Trophoblast cell (in vitro differentiated cells and primary cell): ENCODE measurements at regions not wholly inside any gene's neighbourhood (a gene's known extent, or its start where the extent isn't known, plus 50 kb on each side); places are given as distances from the start of the nearest gene placed in this dataset.

Experiments
- DNase-seq, 2 donors: peaks; one replicate each; pipeline ENCODE4 v3.0.0-alpha.2; 2016
- H2AFZ ChIP-seq: 2 replicates; pipeline ENCODE4 v1.6.1; 2013; ENCODE audit warnings: low read length, moderate library complexity, mild to moderate bottlenecking; ENCODE audit not compliant: insufficient read depth, poor library complexity
- H2AK5ac ChIP-seq: 2 replicates; pipeline ENCODE4 v1.6.1; 2013; ENCODE audit warnings: mild to moderate bottlenecking, low read length
- H2BK120ac ChIP-seq: 2 replicates; pipeline ENCODE4 v1.6.1; 2013; ENCODE audit warnings: low read length, mild to moderate bottlenecking, moderate library complexity; ENCODE audit not compliant: insufficient read depth, poor library complexity
- H2BK12ac ChIP-seq: 2 replicates; pipeline ENCODE4 v1.6.1; 2013; ENCODE audit warnings: mild to moderate bottlenecking, low read length, moderate library complexity
- H2BK5ac ChIP-seq: 2 replicates; pipeline ENCODE4 v1.6.1; 2013; ENCODE audit warnings: low read length, low read depth, moderate library complexity, mild to moderate bottlenecking; ENCODE audit not compliant: poor library complexity
- H3K14ac ChIP-seq: 2 replicates; pipeline ENCODE4 v1.6.1; 2013; ENCODE audit warnings: mild to moderate bottlenecking, low read length
- H3K18ac ChIP-seq: 2 replicates; pipeline ENCODE4 v1.6.1; 2013; ENCODE audit warnings: mild to moderate bottlenecking, low read length
- H3K23ac ChIP-seq: 2 replicates; pipeline ENCODE4 v1.6.1; 2013; ENCODE audit warnings: low read length
- H3K27ac ChIP-seq: 2 replicates; pipeline ENCODE4 v1.5.1; 2013; ENCODE audit warnings: low read depth, mild to moderate bottlenecking, inconsistent platforms, low read length, moderate library complexity
- H3K27me3 ChIP-seq: 2 replicates; pipeline ENCODE4 v1.6.1; 2013; ENCODE audit warnings: inconsistent platforms, mild to moderate bottlenecking, low read length, moderate library complexity; ENCODE audit not compliant: insufficient read depth
- H3K36me3 ChIP-seq, 2 experiments: 1 replicate in 1 of 2; 2 replicates in 1 of 2; pipeline ENCODE4 v1.6.1; 2013; ENCODE audit warnings: low read length in 2 of 2, mild to moderate bottlenecking in 2 of 2, moderate library complexity in 1 of 2; ENCODE audit not compliant: insufficient read depth in 2 of 2, control insufficient read depth in 1 of 2
- H3K4ac ChIP-seq: 2 replicates; pipeline ENCODE4 v1.6.1; 2013; ENCODE audit warnings: low read depth, mild to moderate bottlenecking, low read length, moderate library complexity
- H3K4me1 ChIP-seq, 2 experiments: 1 replicate in 1 of 2; 2 replicates in 1 of 2; pipeline ENCODE4 v1.6.1; 2013; ENCODE audit warnings: low read length in 2 of 2, mild to moderate bottlenecking in 2 of 2, moderate library complexity in 1 of 2; ENCODE audit not compliant: insufficient read depth in 2 of 2, control insufficient read depth in 1 of 2
- H3K4me2 ChIP-seq: 2 replicates; pipeline ENCODE4 v1.6.1; 2013; ENCODE audit warnings: inconsistent platforms, mild to moderate bottlenecking, low read length, moderate library complexity
- H3K4me3 ChIP-seq: 2 replicates; pipeline ENCODE4 v1.5.1; 2013; ENCODE audit warnings: mild to moderate bottlenecking, low read depth, low read length, inconsistent platforms
- H3K79me1 ChIP-seq: one replicate; pipeline ENCODE4 v1.6.1; 2013; ENCODE audit warnings: low read length
- H3K79me2 ChIP-seq: 2 replicates; pipeline ENCODE4 v1.6.1; 2013; ENCODE audit warnings: low read length, mild to moderate bottlenecking; ENCODE audit not compliant: control insufficient read depth, insufficient read depth, poor library complexity
- H3K9ac ChIP-seq: 2 replicates; pipeline ENCODE4 v1.6.1; 2013; ENCODE audit warnings: mild to moderate bottlenecking, low read length
- H3K9me3 ChIP-seq: 2 replicates; pipeline ENCODE4 v1.6.1; 2013; ENCODE audit warnings: low read depth, mild to moderate bottlenecking, control low read depth, inconsistent platforms, low read length; ENCODE audit not compliant: insufficient read depth
- H4K12ac ChIP-seq: 2 replicates; pipeline ENCODE4 v1.6.1; 2013; ENCODE audit warnings: low read depth, mild to moderate bottlenecking, low read length, moderate library complexity
- H4K8ac ChIP-seq: 2 replicates; pipeline ENCODE4 v1.6.1; 2013; ENCODE audit warnings: low read depth, mild to moderate bottlenecking, low read length, moderate library complexity
- H4K91ac ChIP-seq: one replicate; pipeline ENCODE4 v1.6.1; 2013; ENCODE audit warnings: low read depth, mild to moderate bottlenecking, low read length, moderate library complexity
- WGBS: extraction: QIAGEN DNeasy Blood & Tissue Kit; methylation state at CpG from one replicate; pipeline ENCODE4 v1.1.7; 2013; ENCODE audit warnings: missing lambda C conversion rate; ENCODE audit not compliant: insufficient read length, insufficient coverage; ENCODE audit errors: extremely low coverage; 5-methylcytosine and 5-hydroxymethylcytosine counted together

- no peak overlapping the region for H3K18ac ChIP-seq
- H4K91ac ChIP-seq = no peak overlapping the region
- H4K8ac ChIP-seq = no peak overlapping the region
- no peak overlapping the region for H3K23ac ChIP-seq
- peaks cover 2 to 3% of the 10 kb centered on the region in 2 experiments for H3K4me1 ChIP-seq
- no CpG with 5 or more reads among the region's 3 CpGs for WGBS
- H3K27ac ChIP-seq = no peak overlapping the region
- H3K14ac ChIP-seq = no peak overlapping the region
- H2AFZ ChIP-seq = no peak overlapping the region
- H3K4me3 ChIP-seq = no peak overlapping the region
- H2BK120ac ChIP-seq = no peak overlapping the region
- H2BK12ac ChIP-seq = no peak overlapping the region
- H3K4ac ChIP-seq = no peak overlapping the region
- no peak overlapping the region for H2BK5ac ChIP-seq
- no peak for DNase-seq
- peaks cover 6% of the 10 kb centered on the region for H3K79me1 ChIP-seq
- no peaks in the 10 kb centered on the region for H3K9me3 ChIP-seq
- no peaks in the 10 kb centered on the region for H3K79me2 ChIP-seq
- H3K36me3 ChIP-seq = no peaks in the 10 kb centered on the region
- no peak overlapping the region for H2AK5ac ChIP-seq
- H3K4me2 ChIP-seq = no peak overlapping the region
- no peak overlapping the region for H4K12ac ChIP-seq
- H3K27me3 ChIP-seq = no peaks in the 10 kb centered on the region
- no peak overlapping the region for H3K9ac ChIP-seq
Observed at GRCh38 chr4:128663325-128663724, 146.2 kb upstream of the JADE1 start.

- no peak for DNase-seq
- H3K4me1 ChIP-seq = peaks cover 2 to 3% of the 10 kb centered on the region in 2 experiments
- no peak overlapping the region for H2BK5ac ChIP-seq
- H3K14ac ChIP-seq = no peak overlapping the region
- no peak overlapping the region for H3K4ac ChIP-seq
- no CpG with 5 or more reads among the region's 6 CpGs for WGBS
- no peaks in the 10 kb centered on the region for H3K9me3 ChIP-seq
- H3K36me3 ChIP-seq = no peaks in the 10 kb centered on the region
- H4K8ac ChIP-seq = no peak overlapping the region
- H3K79me2 ChIP-seq = no peaks in the 10 kb centered on the region
- no peak overlapping the region for H4K12ac ChIP-seq
- H3K23ac ChIP-seq = no peak overlapping the region
- no peak overlapping the region for H3K4me3 ChIP-seq
- H3K79me1 ChIP-seq = peaks cover 6% of the 10 kb centered on the region
- H2BK12ac ChIP-seq = no peak overlapping the region
- peak overlapping the region; percentile 1 for H2AFZ ChIP-seq
- no peak overlapping the region for H3K27ac ChIP-seq
- no peak overlapping the region for H2AK5ac ChIP-seq
- H3K9ac ChIP-seq = no peak overlapping the region
- no peaks in the 10 kb centered on the region for H3K27me3 ChIP-seq
- H4K91ac ChIP-seq = no peak overlapping the region
- H3K4me2 ChIP-seq = no peak overlapping the region
- no peak overlapping the region for H2BK120ac ChIP-seq
- no peak overlapping the region for H3K18ac ChIP-seq
Observed at GRCh38 chr4:128661479-128661878, 148.0 kb upstream of the JADE1 start.

- no peak overlapping the region for H3K23ac ChIP-seq
- H3K14ac ChIP-seq = no peak overlapping the region
- H3K27me3 ChIP-seq = no peaks in the 10 kb centered on the region
- no peak overlapping the region for H3K4me3 ChIP-seq
- no peak overlapping the region for H3K9ac ChIP-seq
- no peaks in the 10 kb centered on the region for H3K79me2 ChIP-seq
- H2BK5ac ChIP-seq = no peak overlapping the region
- H3K9me3 ChIP-seq = no peaks in the 10 kb centered on the region
- H3K27ac ChIP-seq = no peak overlapping the region
- H3K4me1 ChIP-seq = peaks cover 2 to 3% of the 10 kb centered on the region in 2 experiments
- H3K18ac ChIP-seq = no peak overlapping the region
- H2BK120ac ChIP-seq = no peak overlapping the region
- no peak overlapping the region for H4K8ac ChIP-seq
- H2AFZ ChIP-seq = no peak overlapping the region
- H4K91ac ChIP-seq = no peak overlapping the region
- H3K4me2 ChIP-seq = no peak overlapping the region
- no peaks in the 10 kb centered on the region for H3K36me3 ChIP-seq
- H4K12ac ChIP-seq = no peak overlapping the region
- no peak overlapping the region for H2BK12ac ChIP-seq
- no peak overlapping the region for H3K4ac ChIP-seq
- no CpG with 5 or more reads among the region's 3 CpGs for whole genome bisulfite sequencing
- H2AK5ac ChIP-seq = no peak overlapping the region
- no peak for DNase-seq
- H3K79me1 ChIP-seq = peaks cover 6% of the 10 kb centered on the region
Observed at GRCh38 chr4:128660361-128661215, 148.9 kb upstream of the JADE1 start.

- H3K23ac ChIP-seq = no peak overlapping the region
- peaks cover 2 to 3% of the 10 kb centered on the region in 2 experiments for H3K4me1 ChIP-seq
- no peak overlapping the region for H2AK5ac ChIP-seq
- H2BK12ac ChIP-seq = no peak overlapping the region
- H3K79me1 ChIP-seq = peaks cover 4% of the 10 kb centered on the region
- H4K91ac ChIP-seq = no peak overlapping the region
- no peak overlapping the region for H3K27ac ChIP-seq
- DNase-seq = no peak
- H3K14ac ChIP-seq = no peak overlapping the region
- H3K4me3 ChIP-seq = no peak overlapping the region
- H3K4me2 ChIP-seq = no peak overlapping the region
- H3K79me2 ChIP-seq = no peaks in the 10 kb centered on the region
- no peak overlapping the region for H3K4ac ChIP-seq
- WGBS = 100% methylated on average over 2 of the region's 4 CpGs
- no peaks in the 10 kb centered on the region for H3K27me3 ChIP-seq
- H3K9me3 ChIP-seq = no peaks in the 10 kb centered on the region
- H2AFZ ChIP-seq = no peak overlapping the region
- H2BK120ac ChIP-seq = no peak overlapping the region
- H3K36me3 ChIP-seq = no peaks in the 10 kb centered on the region
- no peak overlapping the region for H4K8ac ChIP-seq
- H2BK5ac ChIP-seq = no peak overlapping the region
- no peak overlapping the region for H4K12ac ChIP-seq
- no peak overlapping the region for H3K9ac ChIP-seq
- H3K18ac ChIP-seq = no peak overlapping the region
Observed at GRCh38 chr4:128658214-128658631, 151.3 kb upstream of the JADE1 start.
